ENCODE measurements at regions not wholly inside any gene's neighbourhood (a gene's known extent, or its start where the extent isn't known, plus 50 kb on each side); places are given as distances from the start of the nearest gene placed in this dataset.

DNA sequence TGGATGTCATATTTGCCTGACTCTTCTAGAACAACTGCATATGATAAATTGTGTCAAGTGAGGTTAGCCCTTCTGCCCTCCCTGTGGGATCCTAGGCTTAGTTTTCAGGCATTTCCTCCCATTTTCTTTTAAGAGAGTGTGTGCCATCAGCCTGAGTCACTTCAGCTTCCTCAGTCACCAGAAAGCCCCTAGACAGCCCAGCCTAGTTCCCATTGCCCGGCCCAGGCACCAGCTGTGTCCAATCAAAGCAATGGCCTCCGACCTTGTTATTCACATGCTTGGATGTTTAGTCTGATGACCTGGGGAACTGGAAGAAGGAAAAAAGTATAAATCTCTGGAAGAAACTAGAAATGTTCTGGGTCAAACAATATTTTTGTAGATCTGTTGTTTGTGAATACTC is 221.9 kb upstream of the LRIG1 start:
- TF ChIP-seq CTCF (IDR thresholded peaks at IDR 0.05; ENCODE audit: low read length), result no peak
- TF ChIP-seq EZH2phosphoT487 (IDR thresholded peaks at IDR 0.05; ENCODE audit: low read length), result no peak
- no peak for TF ChIP-seq EZH2 (optimal IDR thresholded peaks at IDR 0.05; ENCODE audit: low read depth, low read length)
